Cardiac muscle cell (in vitro differentiated cells and primary cell): ENCODE measurements at regions not wholly inside any gene's neighbourhood (a gene's known extent, or its start where the extent isn't known, plus 50 kb on each side); places are given as distances from the start of the nearest gene placed in this dataset.
A peak's percentile ranks its signal among the peaks of the same experiment; 100 is the strongest.
"Not testable (repeated sequence)": the region's sequence is repeated elsewhere in the genome, so short reads cannot be mapped to it uniquely, and the experiment has no call there.

ENCODE experiments used
- DNase-seq, 2 donors: peaks; one replicate each; pipeline versions ENCODE4 v3.0.0 to v3.0.0-alpha.2; 2010 to 2017; ENCODE audit warnings: low read depth in 1 of 2, low spot score in 1 of 2
- H3K27ac ChIP-seq: fragments of 200-600 bp; sonication (generic); 2 replicates; pipeline ENCODE4 v1.5.1; 2016
- H3K27me3 ChIP-seq: fragments of 200-600 bp; sonication (generic); 2 replicates; pipeline ENCODE4 v1.6.0; 2016; ENCODE audit warnings: control low read depth
- H3K36me3 ChIP-seq: fragments of 200-600 bp; sonication (generic); 2 replicates; pipeline ENCODE4 v1.5.1; 2016; ENCODE audit warnings: control low read depth
- H3K4me1 ChIP-seq: fragments of 200-600 bp; sonication (generic); 2 replicates; pipeline ENCODE4 v1.8.1; 2017; ENCODE audit warnings: low read depth, mild to moderate bottlenecking, mixed run types
- H3K4me3 ChIP-seq: fragments of 200-600 bp; sonication (generic); 2 replicates; pipeline ENCODE4 v1.5.1; 2016; ENCODE audit warnings: mild to moderate bottlenecking
- H3K9me3 ChIP-seq: fragments of 200-600 bp; sonication (generic); 2 replicates; pipeline ENCODE4 v1.5.1; 2017; ENCODE audit warnings: low read depth, mild to moderate bottlenecking, control low read depth
- CTCF ChIP-seq: IDR thresholded peaks from 2 replicates; pipeline ENCODE4 v1.5.1; 2012; ENCODE audit warnings: low read depth, mild to moderate bottlenecking, low read length

GRCh38 chr19:28313633-28314032, 899.3 kb downstream of the UQCRFS1 start:
- no peak for TF ChIP-seq CTCF
- H3K36me3 ChIP-seq, result no peaks in the 10 kb centered on the region
- peak in 1 of 2 donors; percentile 85 for DNase-seq
- H3K9me3 ChIP-seq, result no peaks in the 10 kb centered on the region
- H3K4me3 ChIP-seq, result no peak overlapping the region
- no peaks in the 10 kb centered on the region for H3K4me1 ChIP-seq
- no peak overlapping the region for H3K27ac ChIP-seq
- H3K27me3 ChIP-seq, result no peaks in the 10 kb centered on the region

- no peak for TF ChIP-seq CTCF
- H3K27ac ChIP-seq, result no peak overlapping the region
- H3K4me1 ChIP-seq, result no peaks in the 10 kb centered on the region
- no peak overlapping the region for H3K4me3 ChIP-seq
- H3K27me3 ChIP-seq, result no peaks in the 10 kb centered on the region
- no peaks in the 10 kb centered on the region for H3K9me3 ChIP-seq
- DNase-seq, result no peak
- no peaks in the 10 kb centered on the region for H3K36me3 ChIP-seq
Measured at GRCh38 chr19:28312269-28312668, 900.7 kb downstream of the UQCRFS1 start.

- not testable (repeated sequence) for H3K27ac ChIP-seq, H3K9me3 ChIP-seq, DNase-seq, H3K27me3 ChIP-seq, H3K36me3 ChIP-seq, H3K4me1 ChIP-seq, H3K4me3 ChIP-seq
Measured at GRCh38 chr19:28310829-28311228, 902.1 kb downstream of the UQCRFS1 start.

GRCh38 chr19:28309070-28309469, 903.9 kb downstream of the UQCRFS1 start:
- Histone ChIP-seq H3K27me3 (no peaks in the 10 kb centered on the region), H3K4me1 (no peaks in the 10 kb centered on the region), H3K9me3 (no peaks in the 10 kb centered on the region), H3K4me3 (no peak overlapping the region), H3K27ac (no peak overlapping the region), H3K36me3 (no peaks in the 10 kb centered on the region)
- no peak for TF ChIP-seq CTCF
- no peak for DNase-seq

GRCh38 chr19:28307963-28308362, 905.0 kb downstream of the UQCRFS1 start:
- no peak for TF ChIP-seq CTCF
- no peaks in the 10 kb centered on the region for H3K36me3 ChIP-seq
- no peaks in the 10 kb centered on the region for H3K27me3 ChIP-seq
- no peak overlapping the region for H3K27ac ChIP-seq
- H3K4me3 ChIP-seq, result no peak overlapping the region
- DNase-seq, result no peak
- H3K9me3 ChIP-seq, result no peaks in the 10 kb centered on the region
- no peaks in the 10 kb centered on the region for H3K4me1 ChIP-seq

GRCh38 chr19:28307487-28307886, 905.5 kb downstream of the UQCRFS1 start:
- DNase-seq, result peak in 1 of 2 donors; percentile 63
- H3K36me3 ChIP-seq, result no peaks in the 10 kb centered on the region
- no peak for TF ChIP-seq CTCF
- no peak overlapping the region for H3K4me3 ChIP-seq
- H3K27me3 ChIP-seq, result no peaks in the 10 kb centered on the region
- H3K4me1 ChIP-seq, result no peaks in the 10 kb centered on the region
- H3K27ac ChIP-seq, result no peak overlapping the region
- H3K9me3 ChIP-seq, result no peaks in the 10 kb centered on the region
